ENCODE measurements at regions not wholly inside any gene's neighbourhood (a gene's known extent, or its start where the extent isn't known, plus 50 kb on each side); places are given as distances from the start of the nearest gene placed in this dataset.
A peak's percentile ranks its signal among the peaks of the same experiment; 100 is the strongest.
"Not testable (repeated sequence)": the region's sequence is repeated elsewhere in the genome, so short reads cannot be mapped to it uniquely, and the experiment has no call there.

DNA sequence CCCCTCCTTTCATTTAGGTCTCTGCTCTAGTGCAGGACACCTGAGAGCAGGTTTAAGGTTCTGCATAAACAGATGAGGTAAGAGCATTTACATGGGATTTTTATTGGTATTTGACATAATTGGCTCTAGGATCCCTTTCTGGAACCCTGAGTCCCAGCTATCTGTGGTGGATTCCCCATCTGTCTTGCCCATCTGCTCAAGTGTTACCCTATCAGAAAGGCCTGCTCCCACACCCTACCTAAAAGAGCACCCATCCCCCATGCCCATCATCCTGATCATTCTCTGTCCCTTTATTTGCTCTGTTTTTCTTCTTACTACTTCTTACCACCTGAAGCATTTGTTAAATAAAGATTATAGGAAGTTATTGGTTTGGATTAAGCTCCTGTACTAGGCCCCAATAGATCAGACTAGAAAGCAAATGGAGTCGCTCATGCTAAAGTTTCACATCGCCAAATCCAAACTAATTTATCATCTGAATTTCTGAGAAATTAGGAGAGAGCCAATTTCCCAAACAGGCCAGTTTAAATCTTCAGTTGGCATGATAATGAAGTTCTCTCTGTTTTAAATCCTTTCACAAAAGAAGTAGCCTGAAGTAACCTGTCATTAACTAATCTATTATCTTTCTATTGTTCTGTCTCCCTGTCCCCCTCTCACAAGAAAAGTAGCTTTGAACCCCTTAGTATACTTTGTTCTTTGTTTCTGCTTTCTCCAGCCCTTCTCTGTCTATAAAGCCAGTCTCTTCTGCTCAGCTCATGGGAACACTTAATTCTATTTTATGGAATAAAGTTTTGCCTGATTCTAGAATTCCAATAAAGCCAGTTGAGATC is 178.6 kb downstream of the ZNF674 start:
- no peak for DNase-seq

DNA sequence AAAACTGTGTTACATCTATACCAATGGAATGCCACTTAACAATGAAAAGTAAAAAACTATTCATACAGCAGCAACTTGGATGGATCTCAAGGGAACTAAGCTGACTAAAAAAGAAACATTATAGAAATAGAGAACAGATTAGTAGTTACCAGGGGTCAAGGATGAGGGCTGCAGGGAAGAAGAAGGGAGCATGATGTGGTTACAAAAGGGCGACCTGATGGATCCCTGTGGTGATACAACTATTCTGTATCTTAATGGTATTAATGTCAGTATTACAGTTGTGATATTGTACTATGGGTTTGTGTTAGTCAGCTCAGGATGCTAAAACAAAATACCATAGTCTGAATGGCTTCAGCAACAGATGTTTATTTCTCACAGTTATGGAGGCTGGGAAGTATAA is 190.7 kb downstream of the ZNF674 start:
- DNase-seq = no peak

DNA sequence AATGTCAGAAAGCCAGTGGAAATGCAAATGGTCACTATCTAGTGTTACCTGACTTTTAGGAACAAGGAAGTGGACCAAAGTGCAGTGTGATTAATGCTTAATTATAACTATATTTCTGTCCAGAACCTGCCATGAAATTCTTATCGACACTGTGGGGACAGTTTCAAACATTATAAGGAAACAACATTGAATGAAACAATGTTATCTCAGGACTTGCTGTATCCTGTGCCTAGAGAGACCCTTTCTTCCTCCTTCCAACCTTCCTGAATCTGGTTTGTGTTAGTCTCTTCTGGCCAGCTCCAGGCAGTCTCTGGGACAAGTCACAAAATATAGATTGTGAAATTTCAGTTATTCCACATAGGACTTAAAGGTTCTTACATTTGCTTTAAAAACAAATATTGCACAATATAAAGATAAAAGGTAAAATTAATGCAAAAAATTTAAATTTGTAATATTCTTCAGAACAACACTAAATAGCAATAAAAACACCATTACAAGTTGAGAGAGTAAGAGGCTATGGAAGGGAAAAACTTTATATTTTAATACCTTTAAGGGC is 203.4 kb downstream of the ZNF674 start:
- DNase-seq = no peak

- no peak for DNase-seq
Measured at GRCh38 chrX:46340696-46341095, 204.5 kb downstream of the ZNF674 start.

GRCh38 chrX:46333550-46333949 is 211.7 kb downstream of the ZNF674 start:
- no peak for DNase-seq

DNA sequence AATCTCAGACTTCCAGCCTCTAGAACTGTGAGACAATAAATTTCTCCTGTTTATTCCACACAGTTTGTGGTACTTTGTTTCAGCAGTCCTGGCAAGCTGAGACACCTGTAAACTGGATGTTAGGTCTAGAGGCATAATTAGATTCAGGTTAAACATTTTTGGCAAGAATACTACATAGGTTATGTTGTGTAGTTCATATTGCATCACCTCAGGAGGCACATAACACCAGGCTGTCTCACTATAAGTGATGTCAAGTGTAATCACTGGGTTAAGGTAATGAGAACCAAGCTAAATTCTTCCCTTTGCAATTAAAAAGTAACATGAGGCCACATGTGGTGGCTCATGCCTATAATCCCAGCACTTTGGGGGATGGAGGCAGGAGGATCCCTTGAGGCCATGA is 214.2 kb downstream of the ZNF674 start:
- no peak for DNase-seq

- DNase-seq = no peak
Measured at GRCh38 chrX:46330513-46330912, 214.7 kb downstream of the ZNF674 start.

GRCh38 chrX:46328133-46328532 is 217.1 kb downstream of the ZNF674 start:
- no peak for DNase-seq

DNA sequence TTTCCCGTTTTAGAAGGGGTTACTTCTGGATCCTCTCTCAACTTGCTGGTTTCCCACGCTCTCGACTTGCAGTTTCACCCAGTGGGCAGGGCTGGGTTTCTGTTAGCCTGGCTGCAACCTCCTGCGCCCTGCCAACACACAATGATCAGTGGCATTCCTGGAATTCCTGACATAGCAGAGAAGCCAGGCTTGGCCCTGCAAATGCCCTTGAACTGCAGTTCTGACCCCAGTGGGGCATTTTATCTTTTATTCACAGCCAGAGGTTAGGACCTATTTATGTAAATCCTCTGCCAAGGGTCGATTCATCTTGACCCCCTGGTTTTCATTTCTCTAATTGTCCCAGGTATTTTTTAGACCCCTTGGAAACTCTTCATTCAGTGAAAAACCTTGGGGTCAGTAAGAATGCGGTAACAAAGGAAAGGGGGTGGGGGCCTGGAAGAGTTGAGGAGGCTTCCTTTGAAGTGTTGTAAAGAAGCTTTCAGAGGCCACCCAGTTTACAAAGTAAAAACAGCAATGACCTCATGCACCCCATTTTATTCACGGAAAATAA is 217.6 kb downstream of the ZNF674 start:
- DNase-seq = no peak

DNA sequence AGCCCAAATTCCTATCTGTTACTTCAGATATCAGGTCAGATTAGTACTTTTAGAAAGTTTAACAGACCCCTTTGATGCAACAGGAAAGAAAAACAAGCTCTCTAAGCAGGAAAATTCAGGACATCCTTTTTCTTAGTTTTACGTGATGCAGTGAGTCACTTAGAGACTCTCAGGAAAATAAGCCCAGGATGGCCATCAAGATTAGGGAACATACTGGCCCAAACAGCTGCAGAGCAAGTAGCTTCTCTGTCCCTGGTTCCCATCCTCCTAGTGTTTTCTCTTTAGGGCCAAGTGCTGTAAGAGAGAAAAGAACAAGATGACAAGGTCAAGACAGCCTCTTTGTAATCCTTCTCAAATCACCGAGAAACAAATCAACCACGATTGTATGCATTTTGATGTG is 219.1 kb downstream of the ZNF674 start:
- no peak for DNase-seq

- DNase-seq = peak; percentile 13
Measured at GRCh38 chrX:46325312-46325877, 219.8 kb downstream of the ZNF674 start.

- no peak for DNase-seq
Measured at GRCh38 chrX:46324166-46324565, 221.1 kb downstream of the ZNF674 start.

GRCh38 chrX:46322929-46323328 is 222.3 kb downstream of the ZNF674 start:
- DNase-seq = not testable (repeated sequence)

DNA sequence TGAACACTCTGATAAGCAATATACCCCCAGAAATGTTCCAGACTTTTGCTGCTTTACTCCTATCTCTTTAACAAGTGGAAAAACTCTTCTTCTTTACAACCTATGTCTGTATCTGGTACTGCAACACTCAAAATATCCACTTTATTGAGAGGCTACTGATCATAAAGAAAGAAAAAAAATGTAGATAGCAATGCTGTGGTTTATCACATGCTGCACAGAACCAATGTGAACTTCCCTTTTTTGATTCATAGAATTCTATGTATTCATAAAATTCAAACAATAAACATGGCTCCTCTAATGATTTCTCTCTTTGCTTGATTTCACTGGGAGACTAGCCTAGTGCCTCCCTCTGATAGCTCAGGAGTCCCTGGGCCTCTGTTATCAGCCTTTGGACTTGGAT is 223.5 kb downstream of the ZNF674 start:
- no peak for DNase-seq

GRCh38 chrX:46319750-46320149 is 225.5 kb downstream of the ZNF674 start:
- DNase-seq = no peak

DNA sequence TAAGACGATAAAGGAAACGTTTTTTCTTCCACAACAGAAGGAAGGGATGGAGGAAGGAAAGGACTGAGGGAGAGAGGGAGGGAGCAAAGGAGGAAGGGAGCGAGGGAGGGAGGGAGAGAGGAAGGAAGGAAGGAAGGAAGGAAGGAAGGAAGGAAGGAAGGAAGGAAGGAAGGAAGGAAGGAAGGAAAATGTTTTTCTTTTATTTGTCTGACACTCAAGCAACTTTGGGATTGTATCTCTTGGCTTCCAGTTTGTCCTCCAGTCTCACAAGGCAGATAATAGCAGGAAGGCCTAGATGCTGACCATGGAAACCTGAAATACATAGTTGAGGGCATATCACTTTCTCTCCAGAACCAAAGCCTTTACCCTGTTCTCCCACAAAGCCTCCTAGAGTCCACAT is 226.7 kb downstream of the ZNF674 start:
- no peak for DNase-seq

GRCh38 chrX:46317163-46317562 is 228.1 kb downstream of the ZNF674 start:
- no peak for DNase-seq

GRCh38 chrX:46311581-46312120 is 233.6 kb downstream of the ZNF674 start:
- DNase-seq = no peak

DNA sequence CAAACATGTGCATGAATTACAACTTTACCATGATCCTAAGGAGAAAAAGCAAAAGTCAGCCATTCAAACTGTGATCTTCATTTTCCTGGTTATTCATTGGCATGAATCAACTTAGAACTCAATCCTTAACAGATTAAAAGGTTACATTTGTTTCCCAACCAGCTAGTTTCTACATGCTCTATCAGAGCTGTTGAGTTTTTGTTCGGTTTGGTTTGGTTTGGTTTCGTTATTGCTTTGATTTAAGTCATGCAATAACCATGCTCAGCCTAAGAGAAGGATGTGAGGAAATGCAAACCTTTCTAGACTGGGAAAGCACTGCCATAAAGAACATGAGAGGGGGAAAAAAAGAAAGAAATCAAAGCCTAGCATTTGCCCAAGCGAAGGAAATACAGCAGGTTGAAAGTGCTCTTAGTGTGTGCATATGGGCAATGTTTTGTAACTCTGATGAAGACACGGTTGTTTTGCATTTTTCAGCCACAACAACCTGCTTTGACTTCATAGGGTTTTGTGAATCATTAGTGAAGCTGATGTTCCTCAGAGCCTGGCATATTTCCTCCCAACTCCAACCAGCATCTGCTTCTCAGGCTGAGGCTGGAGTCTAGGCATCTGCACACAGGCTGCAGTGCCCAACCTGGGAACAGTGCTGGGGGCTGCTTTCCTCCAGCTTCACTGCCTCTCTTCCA is 234.3 kb downstream of the ZNF674 start:
- no peak for DNase-seq

- no peak for DNase-seq
Measured at GRCh38 chrX:46308110-46308509, 237.1 kb downstream of the ZNF674 start.

- no peak for DNase-seq
Measured at GRCh38 chrX:46306103-46306502, 239.1 kb downstream of the ZNF674 start.

- no peak for DNase-seq
Measured at GRCh38 chrX:46305431-46305830, 239.8 kb downstream of the ZNF674 start.

GRCh38 chrX:46301903-46302302 is 243.3 kb downstream of the ZNF674 start:
- no peak for DNase-seq

Measured in activated CD4-positive, alpha-beta T cell treated with anti-CD3 and anti-CD28 coated beads, Interleukin-2, amount 50 U/mL, for 1 hour (primary cell).